Esophagus muscularis mucosa (tissue), 4 donors: ENCODE measurements at regions not wholly inside any gene's neighbourhood (a gene's known extent, or its start where the extent isn't known, plus 50 kb on each side); places are given as distances from the start of the nearest gene placed in this dataset.

Source experiments
- DNase-seq: peaks from one replicate; pipeline ENCODE4 v3.0.0-alpha.2; 2017; ENCODE audit errors: extremely low spot score
- H3K27ac ChIP-seq, 4 donors: fragments of 200-600 bp; sonication (generic); replicated peaks in 1 of 4; 1 replicate in 3 of 4; 2 replicates in 1 of 4; pipeline ENCODE4 v1.5.1; 2016 to 2019; ENCODE audit warnings: mild to moderate bottlenecking in 1 of 4
- H3K27me3 ChIP-seq, 4 donors: fragments of 200-600 bp; sonication (generic); one replicate each; pipeline versions ENCODE4 v1.5.1 to v1.6.0; 2016 to 2019
- H3K36me3 ChIP-seq, 4 donors: fragments of 200-600 bp; sonication (generic); one replicate each; pipeline ENCODE4 v1.5.1; 2016 to 2019
- H3K4me1 ChIP-seq, 4 donors: fragments of 200-600 bp; sonication (generic); one replicate each; pipeline ENCODE4 v1.5.1; 2016 to 2019
- H3K4me3 ChIP-seq, 4 donors: fragments of 200-600 bp; sonication (generic); 1 replicate in 2 of 4; 2 replicates in 2 of 4; pipeline ENCODE4 v1.5.1; 2016 to 2019; ENCODE audit warnings: mild to moderate bottlenecking in 4 of 4, moderate library complexity in 1 of 4
- H3K9me3 ChIP-seq, 4 donors: fragments of 200-600 bp; sonication (generic); 1 replicate in 3 of 4; 2 replicates in 1 of 4; pipeline ENCODE4 v1.5.1; 2016 to 2019
- CTCF ChIP-seq, 3 experiments: fragments of 200-600 bp in 2 of 3; fragments of 450-650 bp in 1 of 3; sonication (generic) in 2 of 3; IDR thresholded peaks; one replicate each; pipeline ENCODE4 v1.5.1; 2017 to 2019; ENCODE audit warnings: antibody characterized with exemption in 3 of 3, mild to moderate bottlenecking in 2 of 3, moderate library complexity in 1 of 3
- EP300 ChIP-seq: sonication (generic); formaldehyde crosslinking; IDR thresholded peaks from one replicate; pipeline ENCODE4 v1.6.1; 2017; ENCODE audit warnings: antibody characterized with exemption
- POLR2A ChIP-seq: fragments of 450-650 bp; IDR thresholded peaks from one replicate; pipeline ENCODE4 v1.6.1; 2017; ENCODE audit warnings: antibody characterized with exemption, moderate library complexity, mild to moderate bottlenecking, low read depth
- POLR2AphosphoS5 ChIP-seq, 2 donors: sonication (generic); formaldehyde crosslinking; IDR thresholded peaks; one replicate each; pipeline ENCODE4 v1.6.1; 2017; ENCODE audit warnings: antibody characterized with exemption in 2 of 2
- WGBS: methylation state at CpG from one replicate; pipeline ENCODE4 v1.1.5; 2018; 5-methylcytosine and 5-hydroxymethylcytosine counted together
- intact Hi-C: fragments of 100-400 bp; cut with DNase I; formaldehyde crosslinking; loops from one replicate; pipeline ENCODE4 v1.15.1; 2023

DNA sequence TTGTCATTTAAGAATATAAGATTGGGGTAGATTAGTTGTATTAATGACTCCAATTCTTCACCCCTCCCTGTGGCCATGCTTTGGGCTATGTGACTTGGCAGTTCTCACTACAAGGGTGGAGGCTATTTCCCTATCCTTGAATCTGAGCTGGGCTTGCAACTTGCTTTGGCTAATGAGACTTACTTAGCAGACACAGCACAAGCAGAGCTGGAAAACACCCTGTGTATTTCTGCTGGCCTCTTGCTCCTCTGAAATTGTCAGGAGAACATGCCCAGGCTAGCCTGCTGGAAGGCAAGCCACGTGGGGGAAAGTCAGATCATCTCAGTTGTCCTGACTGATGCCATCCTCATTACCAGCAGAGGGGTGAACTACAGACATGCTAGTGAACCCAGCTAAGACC, 126.5 kb upstream of the HDGFL1 start:
- Histone ChIP-seq H3K4me3 (no peak overlapping the region), H3K36me3 (no peaks in the 10 kb centered on the region), H3K9me3 (no peaks in the 10 kb centered on the region), H3K4me1 (peaks cover 6 to 19% (median 16%) of the 10 kb centered on the region in 4 donors), H3K27ac (no peak overlapping the region), H3K27me3 (no peaks in the 10 kb centered on the region)
- no peak for TF ChIP-seq EP300
- TF ChIP-seq POLR2A: no peak
- no peak for TF ChIP-seq POLR2AphosphoS5 (IDR thresholded peaks at IDR 0.05)
- TF ChIP-seq CTCF (IDR thresholded peaks at IDR 0.05): no peak
- intact Hi-C loops: no loop called here
- no peak for DNase-seq
- WGBS: 60% methylated on average over 1 of the region's 1 CpG

DNA sequence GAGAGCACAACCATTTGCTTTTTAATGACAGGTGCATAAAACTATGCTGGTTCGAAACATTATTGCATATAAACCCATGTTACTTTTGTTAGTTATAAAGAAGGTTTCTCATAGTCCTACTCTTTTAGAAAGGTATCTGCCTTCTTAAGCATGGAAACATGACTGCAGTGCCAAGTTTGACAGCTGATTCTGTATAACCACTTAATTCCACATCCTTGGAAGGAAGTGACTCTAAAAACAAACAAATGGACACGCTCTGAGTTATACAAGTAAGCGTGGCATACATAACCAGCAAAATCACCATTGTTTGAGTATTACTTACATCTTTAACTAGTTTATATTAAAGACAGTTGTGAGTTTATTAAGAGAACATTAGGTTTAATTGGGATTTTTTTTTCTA, 125.0 kb upstream of the HDGFL1 start:
- no peak for TF ChIP-seq POLR2AphosphoS5 (IDR thresholded peaks at IDR 0.05)
- TF ChIP-seq EP300: no peak
- no peak for TF ChIP-seq POLR2A
- no peak for TF ChIP-seq CTCF (IDR thresholded peaks at IDR 0.05)
- intact Hi-C loops: no loop called here
- 39% methylated on average over 3 of the region's 3 CpGs for WGBS

GRCh38 chr6:22445946-22446345, 123.4 kb upstream of the HDGFL1 start:
- H3K4me3 ChIP-seq: no peak overlapping the region
- intact Hi-C loops: no loop called here
- WGBS: 69% methylated on average over 2 of the region's 2 CpGs
- H3K4me1 ChIP-seq: peaks cover 6 to 27% (median 17%) of the 10 kb centered on the region in 4 donors
- H3K36me3 ChIP-seq: no peaks in the 10 kb centered on the region
- no peaks in the 10 kb centered on the region for H3K27me3 ChIP-seq
- no peak for DNase-seq
- no peak for TF ChIP-seq CTCF (IDR thresholded peaks at IDR 0.05)
- no peak overlapping the region for H3K27ac ChIP-seq
- no peaks in the 10 kb centered on the region for H3K9me3 ChIP-seq

More for the DNA sequence above, 125.0 kb upstream of the HDGFL1 start:
- H3K27ac ChIP-seq: no peak overlapping the region
- no peaks in the 10 kb centered on the region for H3K9me3 ChIP-seq
- H3K4me3 ChIP-seq: no peak overlapping the region
- no peaks in the 10 kb centered on the region for H3K27me3 ChIP-seq
- no peaks in the 10 kb centered on the region for H3K36me3 ChIP-seq
- no peak for DNase-seq
- H3K4me1 ChIP-seq: peaks cover 6 to 27% (median 17%) of the 10 kb centered on the region in 4 donors

GRCh38 chr6:22447249-22448196, 121.8 kb upstream of the HDGFL1 start:
- WGBS: 68% methylated on average over 15 of the region's 16 CpGs
- H3K27ac ChIP-seq: peak overlapping the region in 2 of 4 donors; percentile 15 to 27
- no peaks in the 10 kb centered on the region for H3K36me3 ChIP-seq
- DNase-seq: no peak
- intact Hi-C loops: no loop called here
- no peak overlapping the region for H3K4me3 ChIP-seq
- H3K4me1 ChIP-seq: peaks cover 6 to 27% (median 17%) of the 10 kb centered on the region in 4 donors
- no peaks in the 10 kb centered on the region for H3K27me3 ChIP-seq
- no peaks in the 10 kb centered on the region for H3K9me3 ChIP-seq
- TF ChIP-seq POLR2AphosphoS5 (IDR thresholded peaks at IDR 0.05) (no peak), POLR2A (no peak), CTCF (IDR thresholded peaks at IDR 0.05) (no peak), EP300 (no peak)
